A549 (cell line): ENCODE measurements at regions not wholly inside any gene's neighbourhood (a gene's known extent, or its start where the extent isn't known, plus 50 kb on each side); places are given as distances from the start of the nearest gene placed in this dataset.

Source experiments
- ATAC-seq, 2 experiments: fragments of 200-7000 bp in 1 of 2; fragments of >200 bp in 1 of 2; cut with Nextera tagmentation in 1 of 2; cut with Tn5 transposase in 1 of 2; 3 replicates each; pipeline versions ENCODE4 v1.8.0 to v1.9.1; 2018 to 2020; ENCODE audit warnings: mild to moderate bottlenecking in 1 of 2, moderate library complexity in 1 of 2
- CTCF ChIA-PET: fragments of 300-600 bp; sonication (Branson Sonifier 250); formaldehyde crosslinking; extraction: SDS; loops from one replicate; lab custom pipeline; 2021; ENCODE audit warnings: antibody characterized with exemption, inconsistent platforms; lab: Yijun Ruan, JAX
- POLR2A ChIA-PET: fragments of 350-600 bp; formaldehyde crosslinking; extraction: SDS; loops from one replicate; lab custom pipeline; 2021; ENCODE audit warnings: antibody characterized with exemption, inconsistent platforms; lab: Yijun Ruan, JAX
- DNase-seq, 2 experiments: peaks; one replicate each; pipeline versions ENCODE4 v3.0.0 to v3.0.0-alpha.2; 2011 to 2016; ENCODE audit warnings: low read depth in 1 of 2, low spot score in 1 of 2
- FAIRE-seq: peaks from 2 replicates; lab custom pipeline; 2011; peaks lifted over from hg19 to GRCh38; lab: Jason Lieb, UNC
- H3K27ac ChIP-seq, 2 experiments: fragments of >200 bp; sonication (Bioruptor Twin); formaldehyde crosslinking; 3 replicates each; pipeline ENCODE4 v1.5.1; 2016 to 2017
- H3K4me1 ChIP-seq: fragments of >200 bp; sonication (Bioruptor Twin); formaldehyde crosslinking; 3 replicates; pipeline ENCODE4 v1.6.1; 2016
- H3K4me2 ChIP-seq: fragments of >200 bp; sonication (Bioruptor Twin); formaldehyde crosslinking; 3 replicates; pipeline ENCODE4 v1.6.1; 2016
- H3K4me3 ChIP-seq: fragments of >200 bp; sonication (Bioruptor Twin); formaldehyde crosslinking; 3 replicates; pipeline ENCODE4 v1.5.1; 2016
- H3K9me3 ChIP-seq: fragments of >200 bp; sonication (Bioruptor Twin); formaldehyde crosslinking; 3 replicates; pipeline ENCODE4 v1.6.1; 2016
- ATOH8 ChIP-seq: fragments of 250-450 bp; sonication (Bioruptor Pico); IDR thresholded peaks from 2 replicates; pipeline ENCODE4 v1.5.0; 2020; ENCODE audit warnings: low read depth, mild to moderate bottlenecking, moderate library complexity
- BCL3 ChIP-seq: fragments of >200 bp; sonication (Bioruptor Twin); formaldehyde crosslinking; IDR thresholded peaks from 3 replicates; pipeline ENCODE4 v1.6.1; 2016
- BHLHE40 ChIP-seq: IDR thresholded peaks from 2 replicates; pipeline ENCODE4 v1.6.1; 2012; ENCODE audit warnings: low read depth, low read length, inconsistent platforms
- CBX2 ChIP-seq: fragments of 200-600 bp; sonication (generic); IDR thresholded peaks from 2 replicates; pipeline ENCODE4 v1.6.1; 2016; ENCODE audit warnings: low read depth, mild to moderate bottlenecking, borderline replicate concordance
- CEBPB ChIP-seq, 2 experiments: fragments of >200 bp in 1 of 2; sonication (Bioruptor Twin) in 1 of 2; formaldehyde crosslinking in 1 of 2; IDR thresholded peaks; 2 replicates each; pipeline ENCODE4 v1.6.1; 2012 to 2016
- CHD4 ChIP-seq: fragments of 200-600 bp; sonication (generic); IDR thresholded peaks from 2 replicates; pipeline ENCODE4 v1.6.1; 2016; ENCODE audit warnings: antibody characterized with exemption, mild to moderate bottlenecking, borderline replicate concordance
- E2F6 ChIP-seq: IDR thresholded peaks from 2 replicates; pipeline ENCODE4 v1.6.1; 2012; ENCODE audit warnings: low read depth, borderline replicate concordance
- EHF ChIP-seq: fragments of 250-450 bp; sonication (Bioruptor Pico); IDR thresholded peaks from 2 replicates; pipeline ENCODE4 v1.5.0; 2020; ENCODE audit warnings: mild to moderate bottlenecking
- EHMT2 ChIP-seq: fragments of 200-600 bp; sonication (generic); IDR thresholded peaks from 2 replicates; pipeline ENCODE4 v1.6.1; 2016; ENCODE audit warnings: antibody characterized with exemption, low read depth, mild to moderate bottlenecking, moderate library complexity
- FOSL2 ChIP-seq, 2 experiments: fragments of 450-650 bp in 1 of 2; fragments of >200 bp in 1 of 2; sonication (Bioruptor Twin) in 1 of 2; formaldehyde crosslinking; IDR thresholded peaks; 2 replicates each; pipeline versions ENCODE4 v1.5.0 to v1.6.1; 2016 to 2020; ENCODE audit warnings: mild to moderate bottlenecking in 1 of 2, moderate library complexity in 1 of 2
- HDAC2 ChIP-seq: fragments of 200-600 bp; sonication (generic); IDR thresholded peaks from 2 replicates; pipeline ENCODE4 v1.6.1; 2016
- HEYL ChIP-seq: fragments of 250-450 bp; sonication (Bioruptor Pico); IDR thresholded peaks from 2 replicates; pipeline ENCODE4 v1.8.0; 2021; ENCODE audit warnings: mild to moderate bottlenecking, moderate library complexity
- HOXA7 ChIP-seq: fragments of 250-450 bp; sonication (Bioruptor Pico); IDR thresholded peaks from 2 replicates; pipeline ENCODE4 v1.5.0; 2020; ENCODE audit warnings: mild to moderate bottlenecking, moderate library complexity
- HOXB13 ChIP-seq: fragments of 250-450 bp; sonication (Bioruptor Pico); IDR thresholded peaks from 2 replicates; pipeline ENCODE4 v1.5.0; 2020; ENCODE audit warnings: low read depth, mild to moderate bottlenecking, moderate library complexity
- JUN ChIP-seq, 2 experiments: fragments of >200 bp; sonication (Bioruptor Twin); formaldehyde crosslinking; IDR thresholded peaks; 2 replicates in 1 of 2; 3 replicates in 1 of 2; pipeline ENCODE4 v1.6.1; 2016 to 2017
- JUNB ChIP-seq: fragments of >200 bp; sonication (Bioruptor Twin); formaldehyde crosslinking; IDR thresholded peaks from 2 replicates; pipeline ENCODE4 v1.6.1; 2016
- KDM5A ChIP-seq: fragments of 200-600 bp; sonication (generic); IDR thresholded peaks from 2 replicates; pipeline ENCODE4 v1.6.1; 2016; ENCODE audit warnings: antibody characterized with exemption, mild to moderate bottlenecking
- MAFK ChIP-seq: fragments of 450-650 bp; IDR thresholded peaks from 2 replicates; pipeline ENCODE4 v1.6.1; 2014; ENCODE audit not compliant: partially characterized antibody
- MAX ChIP-seq: IDR thresholded peaks from 2 replicates; pipeline ENCODE4 v1.6.1; 2012
- MAZ ChIP-seq: fragments of 150-350 bp; IDR thresholded peaks from 2 replicates; pipeline ENCODE4 v1.6.1; 2014; ENCODE audit warnings: antibody characterized with exemption, low read depth, low read length, borderline replicate concordance
- MYC ChIP-seq: IDR thresholded peaks from 2 replicates; pipeline ENCODE4 v1.6.1; 2012; ENCODE audit warnings: mild to moderate bottlenecking, inconsistent platforms, low read length, improper control_type of control experiment, borderline replicate concordance
- NFE2L2 ChIP-seq: fragments of 150-350 bp; conservative IDR thresholded peaks from 2 replicates; pipeline ENCODE4 v1.6.1; 2014; ENCODE audit warnings: low read length
- NPAS2 ChIP-seq: fragments of 250-450 bp; sonication (Bioruptor Pico); IDR thresholded peaks from 2 replicates; pipeline ENCODE4 v1.8.0; 2022; ENCODE audit warnings: mild to moderate bottlenecking, moderate library complexity, borderline replicate concordance
- PHF8 ChIP-seq: fragments of 200-600 bp; sonication (generic); IDR thresholded peaks from 2 replicates; pipeline ENCODE4 v1.6.1; 2016; ENCODE audit warnings: low read depth, mild to moderate bottlenecking, antibody characterized with exemption, moderate library complexity, borderline replicate concordance
- RCOR1 ChIP-seq: fragments of 150-350 bp; IDR thresholded peaks from 2 replicates; pipeline ENCODE4 v1.6.1; 2014; ENCODE audit warnings: antibody characterized with exemption, low read length, low read depth
- REST ChIP-seq: fragments of 200-600 bp; sonication (generic); IDR thresholded peaks from 2 replicates; pipeline ENCODE4 v1.6.1; 2016; ENCODE audit warnings: antibody characterized with exemption, mild to moderate bottlenecking, moderate library complexity
- RNF2 ChIP-seq: fragments of 200-600 bp; sonication (generic); IDR thresholded peaks from 2 replicates; pipeline ENCODE4 v1.6.1; 2016; ENCODE audit warnings: low read depth, mild to moderate bottlenecking, antibody characterized with exemption, moderate library complexity, borderline replicate concordance
- SMC3 ChIP-seq: fragments of >200 bp; sonication (Bioruptor Twin); formaldehyde crosslinking; IDR thresholded peaks from 3 replicates; pipeline ENCODE4 v1.6.1; 2018; ENCODE audit warnings: inconsistent platforms
- SREBF2 ChIP-seq: fragments of 450-650 bp; IDR thresholded peaks from 2 replicates; pipeline ENCODE4 v1.6.1; 2014; ENCODE audit warnings: mild to moderate bottlenecking, moderate library complexity
- ZC3H11A ChIP-seq: fragments of 450-650 bp; IDR thresholded peaks from 2 replicates; pipeline ENCODE4 v1.6.1; 2014; ENCODE audit warnings: antibody characterized with exemption, mild to moderate bottlenecking
- ZNF302 ChIP-seq: fragments of 250-450 bp; sonication (Bioruptor Pico); IDR thresholded peaks from 2 replicates; pipeline ENCODE4 v1.9.0; 2021; ENCODE audit warnings: inconsistent platforms, mild to moderate bottlenecking, moderate library complexity
- ZSCAN20 ChIP-seq: fragments of 250-450 bp; sonication (Bioruptor Pico); IDR thresholded peaks from 2 replicates; pipeline ENCODE4 v1.8.0; 2022; ENCODE audit warnings: mild to moderate bottlenecking, moderate library complexity
- WGBS: methylation state at CpG from one replicate; pipeline ENCODE4 v1.1.6; 2017; ENCODE audit errors: missing lambda C conversion rate; 5-methylcytosine and 5-hydroxymethylcytosine counted together

GRCh38 chr22:49032821-49033220, 794.9 kb downstream of the BRD1 start:
- TF ChIP-seq ZNF302 (CRISPR knock-in tag) (no peak), CBX2 (no peak), NPAS2 (no peak), MAX (no peak), JUN (IDR thresholded peaks at IDR 0.05) (no peak), PHF8 (no peak)
- no peak overlapping the region for H3K4me2 ChIP-seq
- no peak for FAIRE-seq
- WGBS = 29% methylated on average over 10 of the region's 17 CpGs
- no peak for DNase-seq
- H3K9me3 ChIP-seq = no peaks in the 10 kb centered on the region
- no peak for ATAC-seq
- CTCF ChIA-PET = no interaction called here
- H3K27ac ChIP-seq = no peak overlapping the region
- H3K4me3 ChIP-seq = no peak overlapping the region
- no peaks in the 10 kb centered on the region for H3K4me1 ChIP-seq
- POLR2A ChIA-PET = no interaction called here

GRCh38 chr22:49031746-49032330, 795.8 kb downstream of the BRD1 start:
- no peak for DNase-seq
- no peak for ATAC-seq
- ChIA-PET CTCF (interaction anchor here (1.2 kb wide), 1 partner anchor 273 kb away, joined by 3 read pairs; no protein-coding TSS in a partner anchor), POLR2A (no interaction called here)
- TF ChIP-seq MYC (no peak), EHF (CRISPR knock-in tag) (no peak), HOXB13 (CRISPR knock-in tag) (no peak), MAZ (no peak), HDAC2 (no peak), NFE2L2 (no peak), RCOR1 (no peak), SMC3 (no peak), CHD4 (no peak), FOSL2 (IDR thresholded peaks at IDR 0.05) (no peak), FOSL2 (CRISPR knock-in tag; IDR thresholded peaks at IDR 0.05) (no peak), BHLHE40 (no peak), MAFK (no peak), RNF2 (no peak), KDM5A (no peak), JUNB (no peak), E2F6 (no peak), SREBF2 (no peak), ZC3H11A (no peak), CEBPB (IDR thresholded peaks at IDR 0.05) (no peak)
- H3K4me3 ChIP-seq = no peak overlapping the region
- H3K9me3 ChIP-seq = no peaks in the 10 kb centered on the region
- H3K4me1 ChIP-seq = no peaks in the 10 kb centered on the region
- no peak for FAIRE-seq
- 11% methylated on average over 4 of the region's 6 CpGs for WGBS
- no peak overlapping the region for H3K27ac ChIP-seq
- no peak overlapping the region for H3K4me2 ChIP-seq

GRCh38 chr22:49028111-49028510, 799.6 kb downstream of the BRD1 start:
- no peaks in the 10 kb centered on the region for H3K4me1 ChIP-seq
- H3K4me2 ChIP-seq = no peak overlapping the region
- no peak for TF ChIP-seq HEYL (CRISPR knock-in tag)
- no peak for TF ChIP-seq ZSCAN20 (CRISPR knock-in tag)
- TF ChIP-seq HOXA7 (CRISPR knock-in tag) = no peak
- TF ChIP-seq BCL3 = no peak
- TF ChIP-seq REST = no peak
- no peak for TF ChIP-seq EHMT2
- TF ChIP-seq ATOH8 (CRISPR knock-in tag) = no peak
- FAIRE-seq (no peak), ATAC-seq (no peak), DNase-seq (no peak)
- ChIA-PET POLR2A (no interaction called here), CTCF (no interaction called here)
- no peak overlapping the region for H3K27ac ChIP-seq
- 34% methylated on average over 5 of the region's 7 CpGs for whole genome bisulfite sequencing
- H3K9me3 ChIP-seq = no peaks in the 10 kb centered on the region
- no peak overlapping the region for H3K4me3 ChIP-seq
